22Rv1 (cell line): ENCODE measurements at regions not wholly inside any gene's neighbourhood (a gene's known extent, or its start where the extent isn't known, plus 50 kb on each side); places are given as distances from the start of the nearest gene placed in this dataset.

Experiments
- ZFX ChIP-seq: fragments of 450-650 bp; IDR thresholded peaks from 2 replicates; pipeline ENCODE4 v1.6.1; 2017; ENCODE audit warnings: antibody characterized with exemption, borderline replicate concordance
- TF ChIP-seq, protein P1 (sequence below): fragments of 450-650 bp; IDR thresholded peaks from 2 replicates; pipeline ENCODE4 v1.5.1; 2017; ENCODE audit warnings: mild to moderate bottlenecking

DNA sequence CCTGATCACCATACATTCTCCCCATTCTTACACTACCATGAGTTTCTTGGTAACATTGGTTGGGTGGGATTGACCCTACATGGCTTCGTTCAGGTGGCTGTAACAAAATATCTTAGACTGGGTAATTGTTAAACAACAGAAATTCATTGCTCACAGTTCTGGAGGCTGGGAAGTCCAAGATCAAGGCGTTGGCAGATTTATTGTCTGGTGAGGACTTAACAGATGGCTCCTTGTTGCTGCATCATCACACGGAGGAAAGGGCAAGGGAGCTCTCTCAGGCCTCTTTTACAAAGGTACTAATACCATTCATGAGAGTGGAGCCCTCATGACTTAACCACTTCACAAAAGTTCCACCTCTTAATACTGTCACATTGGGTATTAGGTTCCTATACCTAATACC is 116.7 kb upstream of the EGLN3 start:
- TF ChIP-seq, protein P1, sequence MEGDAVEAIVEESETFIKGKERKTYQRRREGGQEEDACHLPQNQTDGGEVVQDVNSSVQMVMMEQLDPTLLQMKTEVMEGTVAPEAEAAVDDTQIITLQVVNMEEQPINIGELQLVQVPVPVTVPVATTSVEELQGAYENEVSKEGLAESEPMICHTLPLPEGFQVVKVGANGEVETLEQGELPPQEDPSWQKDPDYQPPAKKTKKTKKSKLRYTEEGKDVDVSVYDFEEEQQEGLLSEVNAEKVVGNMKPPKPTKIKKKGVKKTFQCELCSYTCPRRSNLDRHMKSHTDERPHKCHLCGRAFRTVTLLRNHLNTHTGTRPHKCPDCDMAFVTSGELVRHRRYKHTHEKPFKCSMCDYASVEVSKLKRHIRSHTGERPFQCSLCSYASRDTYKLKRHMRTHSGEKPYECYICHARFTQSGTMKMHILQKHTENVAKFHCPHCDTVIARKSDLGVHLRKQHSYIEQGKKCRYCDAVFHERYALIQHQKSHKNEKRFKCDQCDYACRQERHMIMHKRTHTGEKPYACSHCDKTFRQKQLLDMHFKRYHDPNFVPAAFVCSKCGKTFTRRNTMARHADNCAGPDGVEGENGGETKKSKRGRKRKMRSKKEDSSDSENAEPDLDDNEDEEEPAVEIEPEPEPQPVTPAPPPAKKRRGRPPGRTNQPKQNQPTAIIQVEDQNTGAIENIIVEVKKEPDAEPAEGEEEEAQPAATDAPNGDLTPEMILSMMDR: no peak
- TF ChIP-seq ZFX: no peak
